Kidney (tissue), 13 donors: ENCODE measurements at regions not wholly inside any gene's neighbourhood (a gene's known extent, or its start where the extent isn't known, plus 50 kb on each side); places are given as distances from the start of the nearest gene placed in this dataset.

Experiments
- DNase-seq, 5 donors: peaks; one replicate each; pipeline ENCODE4 v3.0.0-alpha.2; 2013 to 2020
- FAIRE-seq: peaks from 2 replicates; lab custom pipeline; 2012; peaks lifted over from hg19 to GRCh38; lab: Jason Lieb, UNC
- H3K27ac ChIP-seq, 2 donors: one replicate each; pipeline ENCODE4 v1.7.0; 2013; ENCODE audit warnings: low read depth in 2 of 2, low read length in 2 of 2, inconsistent platforms in 1 of 2
- H3K27me3 ChIP-seq: one replicate; pipeline ENCODE4 v1.7.1; 2013; ENCODE audit warnings: low read length, inconsistent platforms; ENCODE audit not compliant: control insufficient read depth, insufficient read depth
- H3K36me3 ChIP-seq, 3 donors: one replicate each; pipeline versions ENCODE4 v1.7.0 to v1.7.1; 2013; ENCODE audit warnings: low read length in 3 of 3, control low read depth in 1 of 3, inconsistent platforms in 1 of 3; ENCODE audit not compliant: insufficient read depth in 3 of 3, control insufficient read depth in 2 of 3
- H3K4me1 ChIP-seq, 3 donors: one replicate each; pipeline versions ENCODE4 v1.7.0 to v1.7.1; 2013; ENCODE audit warnings: low read length in 3 of 3, inconsistent platforms in 1 of 3, low read depth in 1 of 3; ENCODE audit not compliant: control insufficient read depth in 2 of 3, insufficient read depth in 2 of 3
- H3K4me3 ChIP-seq, 3 donors: one replicate each; pipeline versions ENCODE4 v1.7.0 to v1.8.1; 2013; ENCODE audit warnings: low read length in 3 of 3, control low read depth in 1 of 3, inconsistent platforms in 1 of 3
- H3K9ac ChIP-seq, 3 donors: one replicate each; pipeline versions ENCODE4 v1.7.0 to v1.7.1; 2013; ENCODE audit warnings: low read length in 3 of 3, control low read depth in 1 of 3, inconsistent platforms in 1 of 3
- H3K9me3 ChIP-seq, 3 donors: one replicate each; pipeline versions ENCODE4 v1.7.0 to v1.7.1; 2013; ENCODE audit warnings: low read length in 3 of 3, control low read depth in 1 of 3, inconsistent platforms in 1 of 3; ENCODE audit not compliant: control insufficient read depth in 2 of 3, insufficient read depth in 1 of 3
- intact Hi-C: fragments of 100-400 bp; cut with DNase I; formaldehyde crosslinking; loops from one replicate; pipeline ENCODE4 v1.11.1; 2022
- TF ChIP-seq, protein P1 (sequence below): IDR thresholded peaks from 3 replicates; pipeline ENCODE4 v1.5.1; 2012; ENCODE audit warnings: mild to moderate bottlenecking, moderate library complexity, borderline replicate concordance; ENCODE audit not compliant: insufficient read depth; ENCODE audit errors: extremely low read depth
- donor health status: control.
- donor health status: control.
- donor health status: control.
- donor health status: control.
- donor health status: control.
- donor health status: DM: yes; HTN: yes; CAD: no.
- donor health status: Normal renal cell carcinoma (clear cell type).

DNA sequence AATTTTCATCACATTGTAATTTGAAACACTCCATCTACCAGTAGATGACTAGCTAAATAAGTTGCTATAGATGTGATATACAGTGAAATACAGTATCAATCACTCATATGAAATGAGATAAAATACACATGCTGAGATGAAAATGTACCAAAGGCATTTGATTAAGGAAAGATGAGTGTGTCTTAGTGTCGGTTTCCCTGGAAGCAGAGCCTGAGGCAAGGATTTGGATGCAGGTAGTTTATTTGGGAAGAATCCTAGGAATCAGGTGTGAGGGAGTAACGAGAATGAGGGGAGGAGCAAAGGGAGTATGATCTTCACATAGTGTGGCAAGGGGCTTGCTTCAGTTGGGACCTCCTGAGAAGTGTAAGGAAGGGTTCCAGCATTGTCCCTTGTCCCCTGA, 188.2 kb upstream of the CTBP2 start:
- Histone ChIP-seq H3K4me3 (no peak overlapping the region), H3K4me1 (no peaks in the 10 kb centered on the region), H3K9me3 (no peaks in the 10 kb centered on the region), H3K9ac (no peak overlapping the region), H3K27me3 (no peaks in the 10 kb centered on the region), H3K27ac (no peak overlapping the region), H3K36me3 (no peaks in the 10 kb centered on the region)
- TF ChIP-seq, protein P1, sequence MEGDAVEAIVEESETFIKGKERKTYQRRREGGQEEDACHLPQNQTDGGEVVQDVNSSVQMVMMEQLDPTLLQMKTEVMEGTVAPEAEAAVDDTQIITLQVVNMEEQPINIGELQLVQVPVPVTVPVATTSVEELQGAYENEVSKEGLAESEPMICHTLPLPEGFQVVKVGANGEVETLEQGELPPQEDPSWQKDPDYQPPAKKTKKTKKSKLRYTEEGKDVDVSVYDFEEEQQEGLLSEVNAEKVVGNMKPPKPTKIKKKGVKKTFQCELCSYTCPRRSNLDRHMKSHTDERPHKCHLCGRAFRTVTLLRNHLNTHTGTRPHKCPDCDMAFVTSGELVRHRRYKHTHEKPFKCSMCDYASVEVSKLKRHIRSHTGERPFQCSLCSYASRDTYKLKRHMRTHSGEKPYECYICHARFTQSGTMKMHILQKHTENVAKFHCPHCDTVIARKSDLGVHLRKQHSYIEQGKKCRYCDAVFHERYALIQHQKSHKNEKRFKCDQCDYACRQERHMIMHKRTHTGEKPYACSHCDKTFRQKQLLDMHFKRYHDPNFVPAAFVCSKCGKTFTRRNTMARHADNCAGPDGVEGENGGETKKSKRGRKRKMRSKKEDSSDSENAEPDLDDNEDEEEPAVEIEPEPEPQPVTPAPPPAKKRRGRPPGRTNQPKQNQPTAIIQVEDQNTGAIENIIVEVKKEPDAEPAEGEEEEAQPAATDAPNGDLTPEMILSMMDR: no peak
- no peak for FAIRE-seq
- intact Hi-C loops: no loop called here
- no peak for DNase-seq

DNA sequence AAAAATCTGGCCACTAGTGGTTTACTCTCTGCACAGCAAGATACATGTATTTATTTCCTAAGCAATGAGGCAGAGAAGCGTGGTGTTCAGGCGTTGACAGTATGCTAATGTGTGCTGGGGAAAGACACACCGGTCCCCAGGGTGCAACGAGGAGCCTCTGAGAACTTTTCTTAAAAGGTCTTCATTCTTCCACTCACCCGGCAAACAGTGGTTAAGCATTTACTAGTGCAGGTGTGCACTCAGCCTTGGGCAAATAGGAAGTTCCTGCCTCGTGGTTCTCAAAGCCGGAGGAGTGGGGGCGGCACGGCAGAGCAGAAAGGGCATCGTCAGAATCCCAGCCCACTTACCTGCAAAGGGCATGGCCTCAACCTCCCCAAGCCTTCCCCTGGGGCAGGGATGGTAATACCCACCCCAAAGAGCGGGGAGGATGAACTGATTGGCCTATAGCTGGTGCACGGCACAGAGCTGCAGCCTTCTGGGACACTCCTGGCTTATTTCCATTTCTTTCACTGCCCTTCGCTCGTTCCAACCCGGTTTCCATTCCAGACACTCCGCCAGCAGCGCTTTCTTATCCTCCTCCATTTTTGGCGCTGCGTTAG, 184.3 kb upstream of the CTBP2 start:
- no peaks in the 10 kb centered on the region for H3K4me1 ChIP-seq
- no peak overlapping the region for H3K27ac ChIP-seq
- H3K36me3 ChIP-seq: no peaks in the 10 kb centered on the region
- peak overlapping the region in 2 of 3 donors; percentile 29 to 61 for H3K4me3 ChIP-seq
- no peaks in the 10 kb centered on the region for H3K27me3 ChIP-seq
- TF ChIP-seq, protein P1: no peak
- H3K9ac ChIP-seq: no peak overlapping the region
- DNase-seq (peak; percentile 60 to 84 (median 69)), FAIRE-seq (no peak)
- no peaks in the 10 kb centered on the region for H3K9me3 ChIP-seq
- intact Hi-C loops: no loop called here

DNA sequence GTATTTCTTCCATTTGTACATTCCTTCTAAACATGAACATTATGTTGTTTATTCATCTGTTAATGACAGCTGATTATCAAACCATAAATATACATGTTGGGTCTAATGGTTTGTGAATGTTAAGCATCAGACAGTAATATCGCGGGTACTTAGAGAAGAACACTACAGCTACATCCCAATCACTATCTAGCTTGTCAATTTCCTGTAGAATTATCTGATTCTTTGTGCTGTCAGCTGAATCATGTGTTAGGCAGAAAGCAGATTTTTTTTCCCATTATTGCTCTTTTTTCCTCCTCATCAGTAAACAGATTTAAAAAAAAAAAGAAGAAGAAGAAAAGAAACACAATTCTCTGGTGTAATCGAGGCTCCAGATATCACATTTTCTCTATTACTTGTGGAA, 183.6 kb upstream of the CTBP2 start:
- DNase-seq: no peak
- Histone ChIP-seq H3K36me3 (no peaks in the 10 kb centered on the region), H3K4me1 (no peaks in the 10 kb centered on the region), H3K27me3 (no peaks in the 10 kb centered on the region), H3K4me3 (no peak overlapping the region), H3K9ac (no peak overlapping the region), H3K27ac (no peak overlapping the region), H3K9me3 (no peaks in the 10 kb centered on the region)
- no peak for FAIRE-seq
- intact Hi-C loops: no loop called here
- TF ChIP-seq, protein P1: no peak
